ENCODE measurements at regions not wholly inside any gene's neighbourhood (a gene's known extent, or its start where the extent isn't known, plus 50 kb on each side); places are given as distances from the start of the nearest gene placed in this dataset.

DNA sequence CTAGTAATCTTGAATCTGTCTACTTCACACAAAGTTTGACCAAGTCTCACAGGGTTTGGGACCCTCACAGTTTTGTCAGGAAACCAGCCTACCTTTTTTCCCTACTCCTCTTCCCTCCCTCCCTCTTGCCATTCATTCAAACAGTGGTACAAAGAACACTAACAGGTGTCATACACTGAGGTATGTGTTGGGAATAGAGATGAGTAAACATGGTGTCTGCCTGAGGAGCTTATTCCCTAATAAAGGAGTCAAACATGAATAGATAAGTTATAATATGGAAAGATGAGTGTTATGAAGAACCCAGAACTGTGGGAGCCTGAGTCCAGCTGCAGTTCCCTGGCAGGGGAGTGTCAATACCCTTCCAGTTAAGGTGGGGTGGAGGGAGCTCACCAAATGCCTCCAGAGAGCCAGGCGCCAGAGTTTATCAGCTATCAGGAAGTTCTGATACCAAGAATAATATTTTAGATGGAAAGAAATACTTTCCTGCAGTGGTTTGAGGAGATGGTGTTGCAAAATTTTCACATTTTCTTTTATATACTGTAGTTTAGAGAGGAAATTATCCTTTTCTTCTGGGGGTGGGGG lies 183.4 kb upstream of the NR3C1 start:
- no peak for DNase-seq (ENCODE audit: low spot score)

- DNase-seq (ENCODE audit: low spot score), result no peak
These were observed 182.5 kb upstream of the NR3C1 start for GRCh38 chr5:143585970-143586369.

GRCh38 chr5:143583409-143583808 lies 179.9 kb upstream of the NR3C1 start:
- no peak for DNase-seq (ENCODE audit: low spot score)

GRCh38 chr5:143582869-143583268 lies 179.4 kb upstream of the NR3C1 start:
- DNase-seq (ENCODE audit: low spot score), result peak; percentile 47

DNA sequence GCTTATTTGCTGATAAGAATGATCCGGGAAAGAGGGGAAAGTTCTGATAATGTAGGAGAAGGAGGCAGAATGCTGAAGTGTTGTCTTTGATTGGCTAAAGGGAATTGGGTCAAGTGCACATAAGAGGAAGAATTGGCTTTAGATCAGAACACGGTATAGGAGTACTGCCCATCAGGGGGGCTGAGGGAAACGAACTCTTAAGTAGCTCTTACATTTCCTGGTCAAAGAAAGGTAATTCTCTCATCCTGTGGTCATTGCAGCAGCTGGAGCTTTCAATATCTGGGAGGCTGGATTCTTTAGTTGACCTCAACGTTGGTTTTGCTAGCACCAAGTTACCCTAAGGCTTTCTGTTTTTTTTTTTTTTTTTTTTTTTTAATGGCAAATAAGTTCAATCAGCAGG lies 178.7 kb upstream of the NR3C1 start:
- no peak for DNase-seq (ENCODE audit: low spot score)

- DNase-seq (ENCODE audit: low spot score), result no peak
These were observed 178.2 kb upstream of the NR3C1 start for GRCh38 chr5:143581649-143582048.

- DNase-seq (ENCODE audit: low spot score), result no peak
These were observed 177.7 kb upstream of the NR3C1 start for GRCh38 chr5:143581147-143581546.

GRCh38 chr5:143576711-143577484 lies 173.4 kb upstream of the NR3C1 start:
- DNase-seq (ENCODE audit: low spot score), result peak; percentile 32

DNA sequence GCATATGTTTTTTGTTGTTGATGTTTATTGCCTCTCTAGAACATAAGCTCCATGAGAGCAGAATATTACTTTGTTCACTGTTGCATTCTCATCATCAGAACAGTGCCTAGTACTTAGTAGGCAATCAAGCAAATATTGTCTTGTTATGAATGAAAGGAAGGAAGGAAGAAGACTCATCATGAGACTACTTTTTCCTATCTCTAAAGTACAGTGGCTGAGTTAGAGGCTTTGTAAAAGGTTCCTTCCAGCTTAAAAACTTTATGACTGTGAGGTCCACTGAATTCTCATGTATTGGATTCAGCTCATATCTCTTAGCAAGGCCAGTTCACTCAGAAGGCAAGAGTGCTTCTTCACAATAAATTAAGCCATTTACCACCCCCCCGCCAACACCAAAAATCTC lies 171.8 kb upstream of the NR3C1 start:
- DNase-seq (ENCODE audit: low spot score), result no peak

- DNase-seq (ENCODE audit: low spot score), result no peak
These were observed 170.8 kb upstream of the NR3C1 start for GRCh38 chr5:143574236-143574635.

DNA sequence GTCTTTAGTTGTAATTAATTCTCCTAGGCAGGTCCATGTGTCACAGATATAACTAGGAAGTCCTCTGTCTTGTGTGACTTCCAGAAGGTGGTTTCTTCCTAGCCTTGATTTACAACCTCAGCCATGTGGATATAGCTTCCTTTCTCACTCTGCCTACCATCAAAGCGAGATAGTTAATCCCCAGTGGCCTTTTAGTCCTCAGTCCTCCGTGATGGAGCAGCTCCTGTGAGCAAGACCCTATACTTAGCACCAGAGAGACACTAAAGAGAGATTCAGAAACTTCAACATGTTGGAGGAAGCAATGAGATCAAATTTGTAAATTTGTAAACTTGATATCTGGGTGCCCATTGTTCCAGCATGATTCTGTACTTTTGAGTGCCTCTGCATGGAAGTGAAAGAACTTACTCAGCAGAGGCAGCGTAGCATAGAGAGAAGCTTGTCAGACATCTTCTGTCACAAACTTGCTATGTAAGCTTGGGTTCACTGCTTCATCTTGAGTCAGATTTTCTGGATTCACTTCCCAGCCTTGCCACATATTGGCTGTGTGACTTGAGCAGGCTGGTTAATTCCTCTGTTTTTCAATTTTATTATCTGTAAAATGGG lies 170.2 kb upstream of the NR3C1 start:
- DNase-seq (ENCODE audit: low spot score), result no peak

DNA sequence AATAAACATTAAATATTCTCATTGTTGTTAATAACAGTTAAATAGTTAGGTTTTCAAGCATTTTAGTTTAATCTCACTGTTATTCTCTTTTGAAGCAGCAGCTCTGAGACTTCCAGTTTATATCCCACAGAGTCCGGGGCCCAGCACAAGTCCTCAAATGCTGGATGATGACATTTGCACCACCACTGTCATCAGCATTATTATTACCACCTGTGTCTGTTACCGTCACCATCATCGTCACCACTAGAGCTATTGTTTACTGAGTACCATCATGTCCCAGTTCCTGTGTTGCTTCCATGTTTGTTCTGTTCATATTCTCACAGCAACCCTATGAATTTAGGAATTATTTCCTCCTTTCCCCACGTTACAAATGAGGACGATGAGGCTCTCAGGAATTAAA lies 169.2 kb upstream of the NR3C1 start:
- DNase-seq (ENCODE audit: low spot score), result no peak

DNA sequence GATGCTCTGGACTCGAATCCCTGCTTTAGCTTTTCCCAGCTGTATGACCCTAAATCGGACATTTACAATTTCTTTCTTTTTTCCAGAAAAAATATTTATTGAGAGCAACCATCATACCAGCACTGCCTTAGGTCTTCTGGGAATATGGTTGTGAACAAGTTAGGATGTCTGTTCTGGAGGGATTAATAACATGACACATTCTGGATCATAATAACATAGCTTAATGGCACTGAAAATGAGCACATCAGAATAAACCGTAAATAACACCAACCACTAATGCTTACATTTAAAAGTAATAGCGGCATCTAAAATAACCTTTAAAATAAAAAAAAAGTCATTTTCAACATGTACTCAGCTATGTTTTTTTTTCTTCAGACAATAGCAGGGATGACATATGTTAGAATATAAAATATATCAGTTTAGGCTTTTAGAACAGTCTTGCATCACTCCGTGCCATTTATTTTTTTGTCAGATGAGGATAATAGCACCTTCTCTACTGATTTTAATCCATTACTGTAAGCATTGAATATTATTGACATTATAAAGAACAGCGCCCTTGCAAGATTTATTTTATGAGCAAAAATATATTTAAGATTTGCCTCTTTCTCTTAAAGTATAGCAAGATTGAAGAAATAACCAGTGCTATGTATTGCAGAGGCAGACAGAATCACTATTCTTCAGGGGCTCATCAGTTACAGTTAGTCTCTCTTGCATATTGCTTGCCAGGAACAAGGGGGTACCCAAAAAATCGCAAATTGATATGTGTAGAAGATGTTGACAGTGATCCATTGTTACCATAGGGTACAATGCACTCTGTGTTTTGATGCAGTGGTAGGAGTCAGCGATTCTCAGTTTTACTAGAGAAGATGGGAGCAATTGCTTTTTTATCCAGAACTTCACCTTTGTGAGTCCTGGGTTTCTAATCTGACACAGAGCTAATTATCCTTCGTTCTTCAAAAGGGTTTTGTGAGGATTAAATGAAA lies 168.4 kb upstream of the NR3C1 start:
- DNase-seq (ENCODE audit: low spot score), result no peak

GRCh38 chr5:143570989-143571388 lies 167.5 kb upstream of the NR3C1 start:
- no peak for DNase-seq (ENCODE audit: low spot score)

DNA sequence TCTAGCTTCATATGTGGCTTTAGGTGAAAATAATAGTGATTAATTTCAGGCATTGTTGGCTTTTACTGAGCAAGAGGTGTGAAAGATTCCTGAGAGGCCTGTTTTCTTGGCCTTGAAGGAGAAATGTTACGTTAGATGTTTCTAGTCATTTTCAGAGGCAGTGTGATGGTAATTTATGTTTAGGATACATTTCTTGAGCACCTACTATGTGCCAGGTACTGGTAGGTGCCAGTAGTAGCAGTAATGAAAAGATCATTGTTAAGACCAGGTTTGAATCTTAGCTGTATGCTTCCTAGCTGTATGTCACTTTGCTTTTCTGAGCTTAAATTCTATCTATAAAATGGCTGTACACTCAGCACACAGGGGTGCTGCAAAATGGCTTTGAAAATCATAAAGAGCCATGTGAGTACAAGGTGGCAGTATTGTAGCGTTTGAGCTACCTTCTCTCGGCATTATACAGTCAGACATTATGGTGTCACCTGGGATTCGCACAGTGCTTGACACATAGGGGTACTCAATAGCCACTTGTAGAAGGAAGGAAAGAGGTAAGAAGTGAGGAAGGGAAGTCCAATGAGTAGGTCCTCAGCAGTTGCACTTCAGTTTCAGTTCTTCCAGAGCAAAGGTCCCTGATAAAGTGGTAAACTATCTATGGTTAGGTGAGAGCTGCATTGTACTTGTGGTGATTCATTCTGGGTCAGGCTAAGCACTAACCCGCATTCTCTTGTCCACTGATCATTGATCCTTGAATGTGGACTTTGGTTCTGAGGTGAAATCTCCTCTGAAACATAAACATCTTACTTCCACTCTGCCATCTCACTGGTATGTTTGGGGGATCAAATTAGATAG lies 166.5 kb upstream of the NR3C1 start:
- no peak for DNase-seq (ENCODE audit: low spot score)

- no peak for DNase-seq (ENCODE audit: low spot score)
These were observed 165.8 kb upstream of the NR3C1 start for GRCh38 chr5:143569213-143569701.

GRCh38 chr5:143567583-143568504 lies 164.4 kb upstream of the NR3C1 start:
- no peak for DNase-seq (ENCODE audit: low spot score)

GRCh38 chr5:143566139-143566538 lies 162.7 kb upstream of the NR3C1 start:
- DNase-seq (ENCODE audit: low spot score), result no peak

DNA sequence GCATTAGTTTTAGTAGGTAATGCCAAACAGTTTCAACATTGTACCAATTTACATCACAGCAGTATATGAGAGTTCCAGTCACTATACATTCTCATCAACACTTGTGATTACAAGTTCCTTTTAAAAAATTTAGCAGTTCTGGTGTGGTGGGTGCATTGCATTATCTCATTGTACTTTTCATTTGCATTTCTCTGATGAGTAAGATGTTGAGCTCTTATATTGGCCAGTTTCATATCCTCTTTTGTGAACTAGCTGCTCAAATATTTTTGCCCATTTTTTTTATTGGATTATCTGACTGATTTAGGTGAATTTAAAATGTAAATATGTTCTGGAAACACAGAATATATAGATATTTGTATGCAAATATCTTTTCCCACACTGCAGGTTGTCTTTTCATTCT lies 160.9 kb upstream of the NR3C1 start:
- DNase-seq (ENCODE audit: low spot score), result no peak

- no peak for DNase-seq (ENCODE audit: low spot score)
These were observed 159.4 kb upstream of the NR3C1 start for GRCh38 chr5:143562935-143563334.
